Neuronal stem cell (in vitro differentiated cells): ENCODE measurements at regions not wholly inside any gene's neighbourhood (a gene's known extent, or its start where the extent isn't known, plus 50 kb on each side); places are given as distances from the start of the nearest gene placed in this dataset.

Experiments used
- DNase-seq: peaks from one replicate; pipeline ENCODE4 v3.0.0-alpha.2; 2013; ENCODE audit warnings: low spot score
- H2AFZ ChIP-seq: one replicate; pipeline ENCODE4 v1.6.1; 2013; ENCODE audit warnings: mild to moderate bottlenecking, low read length, inconsistent platforms
- H2AK5ac ChIP-seq: 2 replicates; pipeline ENCODE4 v1.6.1; 2013; ENCODE audit warnings: low read depth, mild to moderate bottlenecking, inconsistent platforms, low read length, moderate library complexity, mixed read lengths
- H2BK120ac ChIP-seq: 2 replicates; pipeline ENCODE4 v1.6.1; 2013; ENCODE audit warnings: low read depth, mild to moderate bottlenecking, inconsistent platforms, low read length, moderate library complexity, mixed read lengths
- H2BK12ac ChIP-seq: one replicate; pipeline ENCODE4 v1.6.1; 2013; ENCODE audit warnings: low read length, inconsistent platforms
- H2BK15ac ChIP-seq: 2 replicates; pipeline ENCODE4 v1.6.1; 2013; ENCODE audit warnings: mild to moderate bottlenecking, low read length, inconsistent platforms, mixed read lengths
- H2BK5ac ChIP-seq: one replicate; pipeline ENCODE4 v1.6.1; 2013; ENCODE audit warnings: inconsistent platforms, mild to moderate bottlenecking, low read length, moderate library complexity
- H3K14ac ChIP-seq: one replicate; pipeline ENCODE4 v1.6.1; 2013; ENCODE audit warnings: low read length, inconsistent platforms
- H3K18ac ChIP-seq: 2 replicates; pipeline ENCODE4 v1.6.1; 2013; ENCODE audit warnings: low read length, inconsistent platforms
- H3K23ac ChIP-seq: 2 replicates; pipeline ENCODE4 v1.6.1; 2013; ENCODE audit warnings: low read depth, mild to moderate bottlenecking, mixed read lengths, low read length, inconsistent platforms; ENCODE audit not compliant: poor library complexity
- H3K27ac ChIP-seq: replicated peaks from 3 replicates; pipeline ENCODE4 v1.5.1; 2013; ENCODE audit warnings: low read length, inconsistent platforms
- H3K27me3 ChIP-seq, 3 experiments: 2 replicates each; pipeline ENCODE4 v1.6.1; 2013; ENCODE audit warnings: low read length in 3 of 3, mild to moderate bottlenecking in 2 of 3, inconsistent platforms in 1 of 3, low read depth in 1 of 3, mixed read lengths in 1 of 3, moderate library complexity in 1 of 3; ENCODE audit not compliant: control insufficient read depth in 3 of 3, insufficient read depth in 3 of 3
- H3K36me3 ChIP-seq, 2 donors: replicated peaks in 1 of 2; 2 replicates each; pipeline ENCODE4 v1.6.1; 2013; ENCODE audit warnings: low read length in 2 of 2; ENCODE audit not compliant: control insufficient read depth in 2 of 2, insufficient read depth in 2 of 2
- H3K4ac ChIP-seq: 2 replicates; pipeline ENCODE4 v1.6.1; 2013; ENCODE audit warnings: inconsistent platforms, mild to moderate bottlenecking, low read length, moderate library complexity
- H3K4me1 ChIP-seq, 2 donors: 1 replicate in 1 of 2; 2 replicates in 1 of 2; pipeline ENCODE4 v1.6.1; 2013; ENCODE audit warnings: low read length in 2 of 2, low read depth in 1 of 2; ENCODE audit not compliant: control insufficient read depth in 2 of 2, insufficient read depth in 1 of 2
- H3K4me2 ChIP-seq: one replicate; pipeline ENCODE4 v1.6.1; 2013; ENCODE audit warnings: mild to moderate bottlenecking, low read length, inconsistent platforms; ENCODE audit not compliant: insufficient read depth, poor library complexity, severe bottlenecking
- H3K4me3 ChIP-seq, 2 donors: 2 replicates each; pipeline ENCODE4 v1.5.1; 2013; ENCODE audit warnings: low read length in 2 of 2, mild to moderate bottlenecking in 2 of 2, inconsistent platforms in 1 of 2, moderate library complexity in 1 of 2
- H3K79me1 ChIP-seq: one replicate; pipeline ENCODE4 v1.6.1; 2013; ENCODE audit warnings: low read depth, mild to moderate bottlenecking, inconsistent platforms, low read length, moderate library complexity
- H3K9ac ChIP-seq: one replicate; pipeline ENCODE4 v1.6.1; 2013; ENCODE audit warnings: mild to moderate bottlenecking, low read depth, low read length, inconsistent platforms; ENCODE audit not compliant: poor library complexity
- H3K9me3 ChIP-seq, 2 donors: replicated peaks in 1 of 2; 2 replicates each; pipeline versions ENCODE3 to v1.6.1; 2013; ENCODE audit warnings: low read length in 2 of 2, mild to moderate bottlenecking in 2 of 2, inconsistent platforms in 1 of 2, low read depth in 1 of 2, mixed read lengths in 1 of 2, moderate library complexity in 1 of 2; ENCODE audit not compliant: control insufficient read depth in 2 of 2, insufficient read depth in 1 of 2
- H4K8ac ChIP-seq: one replicate; pipeline ENCODE4 v1.6.1; 2013; ENCODE audit warnings: low read depth, mild to moderate bottlenecking, inconsistent platforms, low read length, moderate library complexity
- H4K91ac ChIP-seq: one replicate; pipeline ENCODE4 v1.6.1; 2013; ENCODE audit warnings: low read length, low read depth, mild to moderate bottlenecking, inconsistent platforms; ENCODE audit not compliant: poor library complexity
- WGBS, 2 donors: extraction: QIAGEN DNeasy Blood & Tissue Kit; methylation state at CpG; one replicate each; pipeline ENCODE4 v1.1.7; 2013; ENCODE audit warnings: missing lambda C conversion rate in 2 of 2, mixed read lengths in 1 of 2; ENCODE audit not compliant: insufficient read length in 2 of 2, insufficient replicate concordance in 1 of 2; ENCODE audit errors: extremely low coverage in 2 of 2; 5-methylcytosine and 5-hydroxymethylcytosine counted together

DNA sequence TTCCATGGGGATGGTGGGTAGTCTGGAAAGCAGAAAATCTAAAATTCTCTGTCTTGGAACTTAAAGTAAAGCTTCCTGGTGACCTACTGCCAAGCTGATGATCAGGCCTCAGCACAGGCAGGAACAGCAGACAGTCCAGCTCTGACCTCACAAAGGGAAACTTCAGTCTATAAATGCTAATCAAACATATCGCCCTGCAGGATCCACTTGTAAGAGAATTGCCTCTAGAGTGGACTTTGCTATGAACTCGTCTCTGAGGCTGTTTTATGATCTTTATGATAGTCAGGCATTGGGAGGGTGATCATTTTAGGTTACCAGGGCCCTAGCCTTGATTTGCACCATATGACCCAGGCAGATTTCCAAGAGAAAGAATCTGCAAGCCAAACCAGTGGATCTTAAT, 67.6 kb upstream of the SELENOP start:
- Histone ChIP-seq H4K8ac (no peak overlapping the region), H3K14ac (no peak overlapping the region), H3K27ac (no peak overlapping the region), H3K9ac (no peak overlapping the region), H2BK120ac (no peak overlapping the region), H2BK12ac (no peak overlapping the region), H3K23ac (no peak overlapping the region), H3K9me3 (no peaks in the 10 kb centered on the region), H4K91ac (no peak overlapping the region), H3K79me1 (no peaks in the 10 kb centered on the region), H3K4ac (no peak overlapping the region), H3K4me1 (no peaks in the 10 kb centered on the region), H3K27me3 (no peaks in the 10 kb centered on the region), H2BK15ac (no peak overlapping the region), H3K4me3 (no peak overlapping the region), H3K4me2 (no peak overlapping the region), H2AK5ac (no peak overlapping the region), H2BK5ac (no peak overlapping the region), H3K36me3 (no peaks in the 10 kb centered on the region), H3K18ac (no peak overlapping the region), H2AFZ (no peak overlapping the region)
- no CpG with 5 or more reads among the region's 2 CpGs for WGBS, 2 donors
- no peak for DNase-seq

DNA sequence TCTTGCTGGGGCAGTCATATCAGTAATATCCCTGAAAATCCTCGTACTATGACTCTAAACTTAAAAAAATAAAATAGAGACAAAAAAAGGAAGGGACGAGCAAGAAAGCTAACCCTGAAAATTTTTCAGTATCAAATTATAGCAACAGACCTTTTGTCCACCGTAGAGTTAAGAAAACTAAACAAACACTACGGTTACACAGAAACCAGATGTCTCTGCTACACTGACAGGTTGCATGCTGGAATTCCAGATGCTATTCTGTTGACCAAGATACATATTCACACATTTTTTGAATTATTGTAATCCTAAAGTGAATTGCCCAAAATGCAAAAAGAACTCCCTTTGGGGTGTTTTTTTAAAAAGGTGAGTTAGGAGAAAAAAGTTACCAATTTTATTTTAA, 66.9 kb upstream of the SELENOP start:
- Histone ChIP-seq H2BK15ac (no peak overlapping the region), H4K91ac (no peak overlapping the region), H2BK120ac (no peak overlapping the region), H3K4me2 (no peak overlapping the region), H2BK12ac (no peak overlapping the region), H3K27ac (no peak overlapping the region), H2AFZ (no peak overlapping the region), H3K9ac (no peak overlapping the region), H4K8ac (no peak overlapping the region), H3K79me1 (no peaks in the 10 kb centered on the region), H3K36me3 (no peaks in the 10 kb centered on the region), H3K27me3 (no peaks in the 10 kb centered on the region), H3K4ac (no peak overlapping the region), H3K9me3 (no peaks in the 10 kb centered on the region), H3K23ac (no peak overlapping the region), H2AK5ac (no peak overlapping the region), H3K4me1 (no peaks in the 10 kb centered on the region), H3K18ac (no peak overlapping the region), H2BK5ac (no peak overlapping the region), H3K4me3 (no peak overlapping the region), H3K14ac (no peak overlapping the region)
- no CpG with 5 or more reads among the region's 4 CpGs for WGBS, 2 donors
- no peak for DNase-seq

DNA sequence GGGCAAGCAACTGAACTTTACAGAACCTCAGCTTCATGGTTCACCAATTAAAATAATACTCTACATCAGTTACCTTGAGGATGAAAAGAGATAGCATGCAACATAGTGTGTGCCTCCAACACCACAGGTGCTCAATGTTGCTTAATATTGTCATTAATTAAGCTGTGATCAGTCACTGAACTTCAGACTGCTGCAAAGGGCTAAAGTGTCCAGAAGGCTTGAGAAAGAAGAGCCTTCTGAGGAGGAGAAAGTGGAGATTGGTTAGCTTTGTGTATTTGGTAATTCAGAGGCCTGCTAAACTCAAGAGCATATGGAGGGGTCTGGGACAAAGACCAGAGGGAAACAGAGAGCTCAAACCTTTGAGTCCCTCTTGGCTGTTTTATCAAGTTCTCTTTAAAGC, 66.3 kb upstream of the SELENOP start:
- no peak overlapping the region for H3K4me3 ChIP-seq
- no peak overlapping the region for H3K23ac ChIP-seq
- H3K79me1 ChIP-seq: no peaks in the 10 kb centered on the region
- no peak overlapping the region for H2BK12ac ChIP-seq
- H2AFZ ChIP-seq: no peak overlapping the region
- no peaks in the 10 kb centered on the region for H3K9me3 ChIP-seq
- no peak overlapping the region for H3K18ac ChIP-seq
- no peak overlapping the region for H3K14ac ChIP-seq
- no peak for DNase-seq
- H3K4ac ChIP-seq: no peak overlapping the region
- H3K36me3 ChIP-seq: no peaks in the 10 kb centered on the region
- no peaks in the 10 kb centered on the region for H3K4me1 ChIP-seq
- H4K91ac ChIP-seq: no peak overlapping the region
- no peak overlapping the region for H3K4me2 ChIP-seq
- H3K27ac ChIP-seq: no peak overlapping the region
- no peak overlapping the region for H2BK120ac ChIP-seq
- no peak overlapping the region for H4K8ac ChIP-seq
- no peak overlapping the region for H2AK5ac ChIP-seq
- no peak overlapping the region for H2BK5ac ChIP-seq
- no peak overlapping the region for H3K9ac ChIP-seq
- H2BK15ac ChIP-seq: no peak overlapping the region
- no peaks in the 10 kb centered on the region for H3K27me3 ChIP-seq

DNA sequence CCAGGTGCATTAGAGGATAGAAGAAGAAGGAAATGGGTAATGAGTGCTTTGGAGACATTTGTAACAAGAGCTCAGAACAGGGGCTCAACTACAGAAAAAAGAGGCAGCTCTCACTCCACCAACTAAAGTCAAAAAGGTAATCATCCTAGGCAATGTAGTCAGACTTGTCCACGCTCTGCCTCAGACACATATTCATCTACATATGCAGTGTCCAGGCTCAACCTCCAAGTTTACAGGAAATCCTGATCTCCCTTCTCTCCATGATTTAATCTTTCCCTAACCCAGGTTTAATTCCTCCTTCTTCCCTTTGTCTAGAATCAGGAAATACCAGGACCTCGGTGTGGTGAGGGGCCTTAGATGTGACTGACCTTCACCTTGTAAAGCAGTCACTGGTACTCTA, 65.7 kb upstream of the SELENOP start:
- Histone ChIP-seq H3K4ac (no peak overlapping the region), H3K4me3 (no peak overlapping the region), H3K4me2 (no peak overlapping the region), H2BK120ac (no peak overlapping the region), H3K36me3 (no peaks in the 10 kb centered on the region), H3K9me3 (no peaks in the 10 kb centered on the region), H4K91ac (no peak overlapping the region), H3K23ac (no peak overlapping the region), H3K14ac (no peak overlapping the region), H2AK5ac (no peak overlapping the region), H3K27me3 (no peaks in the 10 kb centered on the region), H4K8ac (no peak overlapping the region), H2BK12ac (no peak overlapping the region), H3K18ac (no peak overlapping the region), H2AFZ (no peak overlapping the region), H3K9ac (no peak overlapping the region), H2BK5ac (no peak overlapping the region), H3K79me1 (no peaks in the 10 kb centered on the region), H2BK15ac (no peak overlapping the region), H3K27ac (no peak overlapping the region), H3K4me1 (no peaks in the 10 kb centered on the region)
- DNase-seq: no peak
- WGBS, 2 donors: no CpG with 5 or more reads among the region's 2 CpGs
